ENCODE measurements at regions not wholly inside any gene's neighbourhood (a gene's known extent, or its start where the extent isn't known, plus 50 kb on each side); places are given as distances from the start of the nearest gene placed in this dataset.

- TF ChIP-seq, protein P1, sequence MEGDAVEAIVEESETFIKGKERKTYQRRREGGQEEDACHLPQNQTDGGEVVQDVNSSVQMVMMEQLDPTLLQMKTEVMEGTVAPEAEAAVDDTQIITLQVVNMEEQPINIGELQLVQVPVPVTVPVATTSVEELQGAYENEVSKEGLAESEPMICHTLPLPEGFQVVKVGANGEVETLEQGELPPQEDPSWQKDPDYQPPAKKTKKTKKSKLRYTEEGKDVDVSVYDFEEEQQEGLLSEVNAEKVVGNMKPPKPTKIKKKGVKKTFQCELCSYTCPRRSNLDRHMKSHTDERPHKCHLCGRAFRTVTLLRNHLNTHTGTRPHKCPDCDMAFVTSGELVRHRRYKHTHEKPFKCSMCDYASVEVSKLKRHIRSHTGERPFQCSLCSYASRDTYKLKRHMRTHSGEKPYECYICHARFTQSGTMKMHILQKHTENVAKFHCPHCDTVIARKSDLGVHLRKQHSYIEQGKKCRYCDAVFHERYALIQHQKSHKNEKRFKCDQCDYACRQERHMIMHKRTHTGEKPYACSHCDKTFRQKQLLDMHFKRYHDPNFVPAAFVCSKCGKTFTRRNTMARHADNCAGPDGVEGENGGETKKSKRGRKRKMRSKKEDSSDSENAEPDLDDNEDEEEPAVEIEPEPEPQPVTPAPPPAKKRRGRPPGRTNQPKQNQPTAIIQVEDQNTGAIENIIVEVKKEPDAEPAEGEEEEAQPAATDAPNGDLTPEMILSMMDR (IDR thresholded peaks at IDR 0.05) = no peak
- TF ChIP-seq POLR2A (IDR thresholded peaks at IDR 0.05) = no peak
Observed at GRCh38 chr15:81886591-81886990, 159.2 kb downstream of the MEX3B start.
